Neuronal stem cell (in vitro differentiated cells): ENCODE measurements at regions not wholly inside any gene's neighbourhood (a gene's known extent, or its start where the extent isn't known, plus 50 kb on each side); places are given as distances from the start of the nearest gene placed in this dataset.

ENCODE experiments used
- DNase-seq: peaks from one replicate; pipeline ENCODE4 v3.0.0-alpha.2; 2013; ENCODE audit warnings: low spot score
- H2AFZ ChIP-seq: one replicate; pipeline ENCODE4 v1.6.1; 2013; ENCODE audit warnings: mild to moderate bottlenecking, low read length, inconsistent platforms
- H2AK5ac ChIP-seq: 2 replicates; pipeline ENCODE4 v1.6.1; 2013; ENCODE audit warnings: low read depth, mild to moderate bottlenecking, inconsistent platforms, low read length, moderate library complexity, mixed read lengths
- H2BK120ac ChIP-seq: 2 replicates; pipeline ENCODE4 v1.6.1; 2013; ENCODE audit warnings: low read depth, mild to moderate bottlenecking, inconsistent platforms, low read length, moderate library complexity, mixed read lengths
- H2BK12ac ChIP-seq: one replicate; pipeline ENCODE4 v1.6.1; 2013; ENCODE audit warnings: low read length, inconsistent platforms
- H2BK15ac ChIP-seq: 2 replicates; pipeline ENCODE4 v1.6.1; 2013; ENCODE audit warnings: mild to moderate bottlenecking, low read length, inconsistent platforms, mixed read lengths
- H2BK5ac ChIP-seq: one replicate; pipeline ENCODE4 v1.6.1; 2013; ENCODE audit warnings: inconsistent platforms, mild to moderate bottlenecking, low read length, moderate library complexity
- H3K14ac ChIP-seq: one replicate; pipeline ENCODE4 v1.6.1; 2013; ENCODE audit warnings: low read length, inconsistent platforms
- H3K18ac ChIP-seq: 2 replicates; pipeline ENCODE4 v1.6.1; 2013; ENCODE audit warnings: low read length, inconsistent platforms
- H3K23ac ChIP-seq: 2 replicates; pipeline ENCODE4 v1.6.1; 2013; ENCODE audit warnings: low read depth, mild to moderate bottlenecking, mixed read lengths, low read length, inconsistent platforms; ENCODE audit not compliant: poor library complexity
- H3K27ac ChIP-seq: replicated peaks from 3 replicates; pipeline ENCODE4 v1.5.1; 2013; ENCODE audit warnings: low read length, inconsistent platforms
- H3K27me3 ChIP-seq, 3 experiments: 2 replicates each; pipeline ENCODE4 v1.6.1; 2013; ENCODE audit warnings: low read length in 3 of 3, mild to moderate bottlenecking in 2 of 3, inconsistent platforms in 1 of 3, low read depth in 1 of 3, mixed read lengths in 1 of 3, moderate library complexity in 1 of 3; ENCODE audit not compliant: control insufficient read depth in 3 of 3, insufficient read depth in 3 of 3
- H3K36me3 ChIP-seq, 2 donors: replicated peaks in 1 of 2; 2 replicates each; pipeline ENCODE4 v1.6.1; 2013; ENCODE audit warnings: low read length in 2 of 2; ENCODE audit not compliant: control insufficient read depth in 2 of 2, insufficient read depth in 2 of 2
- H3K4ac ChIP-seq: 2 replicates; pipeline ENCODE4 v1.6.1; 2013; ENCODE audit warnings: inconsistent platforms, mild to moderate bottlenecking, low read length, moderate library complexity
- H3K4me1 ChIP-seq, 2 donors: 1 replicate in 1 of 2; 2 replicates in 1 of 2; pipeline ENCODE4 v1.6.1; 2013; ENCODE audit warnings: low read length in 2 of 2, low read depth in 1 of 2; ENCODE audit not compliant: control insufficient read depth in 2 of 2, insufficient read depth in 1 of 2
- H3K4me2 ChIP-seq: one replicate; pipeline ENCODE4 v1.6.1; 2013; ENCODE audit warnings: mild to moderate bottlenecking, low read length, inconsistent platforms; ENCODE audit not compliant: insufficient read depth, poor library complexity, severe bottlenecking
- H3K4me3 ChIP-seq, 2 donors: 2 replicates each; pipeline ENCODE4 v1.5.1; 2013; ENCODE audit warnings: low read length in 2 of 2, mild to moderate bottlenecking in 2 of 2, inconsistent platforms in 1 of 2, moderate library complexity in 1 of 2
- H3K79me1 ChIP-seq: one replicate; pipeline ENCODE4 v1.6.1; 2013; ENCODE audit warnings: low read depth, mild to moderate bottlenecking, inconsistent platforms, low read length, moderate library complexity
- H3K9ac ChIP-seq: one replicate; pipeline ENCODE4 v1.6.1; 2013; ENCODE audit warnings: mild to moderate bottlenecking, low read depth, low read length, inconsistent platforms; ENCODE audit not compliant: poor library complexity
- H3K9me3 ChIP-seq, 2 donors: replicated peaks in 1 of 2; 2 replicates each; pipeline versions ENCODE3 to v1.6.1; 2013; ENCODE audit warnings: low read length in 2 of 2, mild to moderate bottlenecking in 2 of 2, inconsistent platforms in 1 of 2, low read depth in 1 of 2, mixed read lengths in 1 of 2, moderate library complexity in 1 of 2; ENCODE audit not compliant: control insufficient read depth in 2 of 2, insufficient read depth in 1 of 2
- H4K8ac ChIP-seq: one replicate; pipeline ENCODE4 v1.6.1; 2013; ENCODE audit warnings: low read depth, mild to moderate bottlenecking, inconsistent platforms, low read length, moderate library complexity
- H4K91ac ChIP-seq: one replicate; pipeline ENCODE4 v1.6.1; 2013; ENCODE audit warnings: low read length, low read depth, mild to moderate bottlenecking, inconsistent platforms; ENCODE audit not compliant: poor library complexity
- WGBS, 2 donors: extraction: QIAGEN DNeasy Blood & Tissue Kit; methylation state at CpG; one replicate each; pipeline ENCODE4 v1.1.7; 2013; ENCODE audit warnings: missing lambda C conversion rate in 2 of 2, mixed read lengths in 1 of 2; ENCODE audit not compliant: insufficient read length in 2 of 2, insufficient replicate concordance in 1 of 2; ENCODE audit errors: extremely low coverage in 2 of 2; 5-methylcytosine and 5-hydroxymethylcytosine counted together

GRCh38 chr2:221845021-221845365 is 272.9 kb upstream of the EPHA4 start:
- Histone ChIP-seq H3K18ac (no peak overlapping the region), H3K36me3 (no peaks in the 10 kb centered on the region), H2AK5ac (no peak overlapping the region), H3K79me1 (no peaks in the 10 kb centered on the region), H3K9me3 (no peaks in the 10 kb centered on the region), H2BK5ac (no peak overlapping the region), H2BK15ac (no peak overlapping the region), H3K27me3 (no peaks in the 10 kb centered on the region), H2BK120ac (no peak overlapping the region), H3K4me2 (no peak overlapping the region), H3K9ac (no peak overlapping the region), H3K14ac (no peak overlapping the region), H3K23ac (no peak overlapping the region), H2AFZ (no peak overlapping the region), H3K27ac (no peak overlapping the region), H3K4me3 (no peak overlapping the region), H3K4ac (no peak overlapping the region), H4K91ac (no peak overlapping the region), H4K8ac (no peak overlapping the region), H3K4me1 (no peaks in the 10 kb centered on the region), H2BK12ac (no peak overlapping the region)
- no CpG with 5 or more reads among the region's 2 CpGs for WGBS, 2 donors
- DNase-seq, result no peak

- Histone ChIP-seq H3K14ac (no peak overlapping the region), H3K27ac (no peak overlapping the region), H4K8ac (no peak overlapping the region), H2AFZ (no peak overlapping the region), H3K27me3 (no peaks in the 10 kb centered on the region), H3K36me3 (no peaks in the 10 kb centered on the region), H3K4me1 (no peaks in the 10 kb centered on the region), H3K79me1 (no peaks in the 10 kb centered on the region), H2BK12ac (no peak overlapping the region), H4K91ac (no peak overlapping the region), H2BK15ac (no peak overlapping the region), H3K4ac (no peak overlapping the region), H3K18ac (no peak overlapping the region), H2BK120ac (no peak overlapping the region), H3K23ac (no peak overlapping the region), H2BK5ac (no peak overlapping the region), H2AK5ac (no peak overlapping the region), H3K9ac (no peak overlapping the region), H3K4me3 (no peak overlapping the region), H3K9me3 (no peaks in the 10 kb centered on the region), H3K4me2 (no peak overlapping the region)
- DNase-seq, result no peak
- no CpG with 5 or more reads among the region's 2 CpGs for WGBS, 2 donors
Observed at GRCh38 chr2:221844212-221845020, 272.3 kb upstream of the EPHA4 start.

GRCh38 chr2:221836095-221836494 is 264.0 kb upstream of the EPHA4 start:
- Histone ChIP-seq H3K4me3 (no peak overlapping the region), H2BK12ac (no peak overlapping the region), H3K4ac (no peak overlapping the region), H3K9ac (no peak overlapping the region), H3K27ac (no peak overlapping the region), H3K4me1 (no peaks in the 10 kb centered on the region), H4K8ac (no peak overlapping the region), H3K9me3 (no peaks in the 10 kb centered on the region), H2BK5ac (no peak overlapping the region), H3K4me2 (no peak overlapping the region), H3K18ac (no peak overlapping the region), H4K91ac (no peak overlapping the region), H3K23ac (no peak overlapping the region), H2AFZ (no peak overlapping the region), H3K14ac (no peak overlapping the region), H3K79me1 (no peaks in the 10 kb centered on the region), H2AK5ac (no peak overlapping the region), H2BK120ac (no peak overlapping the region), H3K27me3 (no peaks in the 10 kb centered on the region), H3K36me3 (no peaks in the 10 kb centered on the region), H2BK15ac (no peak overlapping the region)
- no CpG with 5 or more reads among the region's 3 CpGs for WGBS, 2 donors
- no peak for DNase-seq

- no peak overlapping the region for H3K27ac ChIP-seq
- H2BK5ac ChIP-seq, result no peak overlapping the region
Observed at GRCh38 chr2:221833966-221834365, 261.9 kb upstream of the EPHA4 start.

More at GRCh38 chr2:221833966-221834365, 261.9 kb upstream of the EPHA4 start:
- Histone ChIP-seq H3K4me3 (no peak overlapping the region), H2BK120ac (no peak overlapping the region), H2AFZ (no peak overlapping the region), H4K91ac (no peak overlapping the region), H3K36me3 (no peaks in the 10 kb centered on the region), H2BK15ac (no peak overlapping the region), H3K4me1 (no peaks in the 10 kb centered on the region), H3K9ac (no peak overlapping the region), H2BK12ac (no peak overlapping the region), H2AK5ac (no peak overlapping the region), H3K4me2 (no peak overlapping the region), H3K79me1 (no peaks in the 10 kb centered on the region), H3K23ac (no peak overlapping the region), H3K27me3 (no peaks in the 10 kb centered on the region), H3K18ac (no peak overlapping the region), H3K14ac (no peak overlapping the region), H4K8ac (no peak overlapping the region), H3K4ac (no peak overlapping the region), H3K9me3 (no peaks in the 10 kb centered on the region)
- DNase-seq, result no peak
- no CpG with 5 or more reads among the region's 2 CpGs for WGBS, 2 donors
